ENCODE measurements at regions not wholly inside any gene's neighbourhood (a gene's known extent, or its start where the extent isn't known, plus 50 kb on each side); places are given as distances from the start of the nearest gene placed in this dataset.

- Histone ChIP-seq H3K27me3 (no peaks in the 10 kb centered on the region), H3K36me3 (no peaks in the 10 kb centered on the region), H3K4me3 (no peak overlapping the region), H3K4me1 (ENCODE audit: low read depth) (peaks cover 4% of the 10 kb centered on the region), H3K9me3 (ENCODE audit: low read depth) (no peaks in the 10 kb centered on the region), H3K27ac (no peak overlapping the region)
- TF ChIP-seq CTCF (IDR thresholded peaks at IDR 0.05; ENCODE audit: low read depth, low read length) = no peak
- DNase-seq (ENCODE audit: low read depth in 1 of 2, low spot score in 1 of 2) = no peak
These were observed 135.4 kb downstream of the SP3 start for GRCh38 chr2:173829727-173830126.

GRCh38 chr2:173830170-173830569, 135.0 kb downstream of the SP3 start:
- no peak for TF ChIP-seq CTCF (IDR thresholded peaks at IDR 0.05; ENCODE audit: low read depth, low read length)
- no peaks in the 10 kb centered on the region for H3K9me3 ChIP-seq (ENCODE audit: low read depth)
- H3K27me3 ChIP-seq = no peaks in the 10 kb centered on the region
- DNase-seq (ENCODE audit: low read depth in 1 of 2, low spot score in 1 of 2) = peak in 1 of 2 donors; percentile 63
- no peak overlapping the region for H3K27ac ChIP-seq
- no peak overlapping the region for H3K4me3 ChIP-seq
- H3K4me1 ChIP-seq (ENCODE audit: low read depth) = peaks cover 4% of the 10 kb centered on the region
- H3K36me3 ChIP-seq = no peaks in the 10 kb centered on the region

GRCh38 chr2:173831312-173832229, 133.6 kb downstream of the SP3 start:
- Histone ChIP-seq H3K4me3 (no peak overlapping the region), H3K27ac (no peak overlapping the region), H3K27me3 (no peaks in the 10 kb centered on the region), H3K36me3 (no peaks in the 10 kb centered on the region), H3K9me3 (ENCODE audit: low read depth) (no peaks in the 10 kb centered on the region), H3K4me1 (ENCODE audit: low read depth) (peaks cover 4% of the 10 kb centered on the region)
- DNase-seq (ENCODE audit: low read depth in 1 of 2, low spot score in 1 of 2) = peak; percentile 53 to 86
- TF ChIP-seq CTCF (IDR thresholded peaks at IDR 0.05; ENCODE audit: low read depth, low read length) = no peak

- TF ChIP-seq CTCF (IDR thresholded peaks at IDR 0.05; ENCODE audit: low read depth, low read length) = no peak
- Histone ChIP-seq H3K4me1 (ENCODE audit: low read depth) (peaks cover 4% of the 10 kb centered on the region), H3K36me3 (no peaks in the 10 kb centered on the region), H3K9me3 (ENCODE audit: low read depth) (no peaks in the 10 kb centered on the region), H3K27me3 (no peaks in the 10 kb centered on the region), H3K27ac (no peak overlapping the region), H3K4me3 (no peak overlapping the region)
- no peak for DNase-seq (ENCODE audit: low read depth in 1 of 2, low spot score in 1 of 2)
These were observed 131.0 kb downstream of the SP3 start for GRCh38 chr2:173834141-173834540.

GRCh38 chr2:173835726-173836125, 129.4 kb downstream of the SP3 start:
- no peak overlapping the region for H3K27ac ChIP-seq
- no peak overlapping the region for H3K4me3 ChIP-seq
- no peaks in the 10 kb centered on the region for H3K27me3 ChIP-seq
- DNase-seq (ENCODE audit: low read depth in 1 of 2, low spot score in 1 of 2) = peak in 1 of 2 donors; percentile 14
- TF ChIP-seq CTCF (IDR thresholded peaks at IDR 0.05; ENCODE audit: low read depth, low read length) = no peak
- H3K4me1 ChIP-seq (ENCODE audit: low read depth) = peaks cover 13% of the 10 kb centered on the region
- no peaks in the 10 kb centered on the region for H3K36me3 ChIP-seq
- no peaks in the 10 kb centered on the region for H3K9me3 ChIP-seq (ENCODE audit: low read depth)

Measured in cardiac muscle cell (in vitro differentiated cells and primary cell).